ENCODE measurements at regions not wholly inside any gene's neighbourhood (a gene's known extent, or its start where the extent isn't known, plus 50 kb on each side); places are given as distances from the start of the nearest gene placed in this dataset.

DNA sequence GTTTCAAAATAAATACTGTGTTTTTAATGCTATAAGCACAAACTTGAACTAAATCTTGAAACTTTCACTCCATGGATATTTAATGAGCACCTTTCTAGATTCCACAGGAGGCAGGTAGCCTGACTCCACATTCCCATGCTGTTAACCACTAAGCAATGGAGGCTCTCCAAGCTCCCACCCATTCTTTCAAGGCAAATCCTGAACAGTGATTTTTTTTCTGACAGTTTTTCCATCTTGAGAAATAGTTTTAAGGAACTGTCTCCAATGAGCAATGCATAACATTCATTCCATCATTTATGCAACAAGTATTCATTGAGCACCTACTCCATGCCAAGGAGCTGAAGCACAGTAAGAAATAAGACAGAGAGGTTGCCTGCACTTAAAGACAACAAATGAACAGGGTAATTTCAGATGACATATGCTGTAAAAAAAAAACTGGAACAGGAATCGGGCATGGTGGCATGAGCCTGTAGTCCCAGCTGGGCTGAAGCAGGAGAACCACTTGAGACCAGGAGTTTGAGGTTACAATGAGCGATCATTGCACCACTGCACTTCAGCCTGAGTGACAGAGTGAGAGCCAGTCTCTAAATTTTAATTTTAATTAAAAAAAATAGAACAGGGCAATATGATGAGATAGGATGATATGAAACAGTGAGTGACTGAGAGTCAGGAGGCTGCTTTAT lies 102.3 kb upstream of the CPSF6 start:
- H3K27me3 ChIP-seq (ENCODE audit: control insufficient read depth, low read length), result no peaks in the 10 kb centered on the region
- TF ChIP-seq EZH2phosphoT487 (IDR thresholded peaks at IDR 0.05; ENCODE audit: borderline replicate concordance, low read length), result no peak

DNA sequence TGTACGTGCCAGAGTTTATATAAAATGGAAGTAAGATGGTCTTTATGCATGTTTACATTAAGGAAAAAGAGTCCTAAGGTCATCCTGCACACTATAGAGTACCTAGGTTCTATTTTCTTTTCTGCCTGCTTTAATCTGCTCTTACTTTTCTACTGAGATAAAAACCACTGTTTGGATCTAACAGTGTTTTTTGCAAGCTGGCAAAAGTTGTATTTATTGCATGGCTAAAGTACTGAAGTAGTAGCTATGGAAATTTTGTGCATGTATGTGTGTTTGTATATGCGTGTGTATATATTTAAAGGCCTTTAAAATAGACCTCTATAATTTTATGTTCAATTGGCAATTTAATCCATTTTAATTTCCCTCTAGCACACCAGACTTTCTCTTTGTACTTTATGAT lies 98.3 kb upstream of the CPSF6 start:
- H3K27me3 ChIP-seq (ENCODE audit: control insufficient read depth, low read length), result no peaks in the 10 kb centered on the region
- no peak overlapping the region for H3K4me2 ChIP-seq (ENCODE audit: low read length)
- H3K79me2 ChIP-seq (ENCODE audit: control insufficient read depth, low read length), result no peaks in the 10 kb centered on the region
- H3K9me2 ChIP-seq (replicated peaks; ENCODE audit: control insufficient read depth, low read length), result no peaks in the 10 kb centered on the region
- no peak overlapping the region for H3K27ac ChIP-seq (ENCODE audit: low read depth, low read length)
- no peaks in the 10 kb centered on the region for H4K20me1 ChIP-seq (ENCODE audit: control insufficient read depth, insufficient read depth, low read depth, low read length)
- H3K4me3 ChIP-seq (ENCODE audit: low read length), result no peak overlapping the region
- TF ChIP-seq, protein P1, sequence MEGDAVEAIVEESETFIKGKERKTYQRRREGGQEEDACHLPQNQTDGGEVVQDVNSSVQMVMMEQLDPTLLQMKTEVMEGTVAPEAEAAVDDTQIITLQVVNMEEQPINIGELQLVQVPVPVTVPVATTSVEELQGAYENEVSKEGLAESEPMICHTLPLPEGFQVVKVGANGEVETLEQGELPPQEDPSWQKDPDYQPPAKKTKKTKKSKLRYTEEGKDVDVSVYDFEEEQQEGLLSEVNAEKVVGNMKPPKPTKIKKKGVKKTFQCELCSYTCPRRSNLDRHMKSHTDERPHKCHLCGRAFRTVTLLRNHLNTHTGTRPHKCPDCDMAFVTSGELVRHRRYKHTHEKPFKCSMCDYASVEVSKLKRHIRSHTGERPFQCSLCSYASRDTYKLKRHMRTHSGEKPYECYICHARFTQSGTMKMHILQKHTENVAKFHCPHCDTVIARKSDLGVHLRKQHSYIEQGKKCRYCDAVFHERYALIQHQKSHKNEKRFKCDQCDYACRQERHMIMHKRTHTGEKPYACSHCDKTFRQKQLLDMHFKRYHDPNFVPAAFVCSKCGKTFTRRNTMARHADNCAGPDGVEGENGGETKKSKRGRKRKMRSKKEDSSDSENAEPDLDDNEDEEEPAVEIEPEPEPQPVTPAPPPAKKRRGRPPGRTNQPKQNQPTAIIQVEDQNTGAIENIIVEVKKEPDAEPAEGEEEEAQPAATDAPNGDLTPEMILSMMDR (IDR thresholded peaks at IDR 0.05; ENCODE audit: low read depth, low read length, poor library complexity, severe bottlenecking), result no peak
- no peak for TF ChIP-seq EZH2phosphoT487 (IDR thresholded peaks at IDR 0.05; ENCODE audit: borderline replicate concordance, low read length)
- H3F3A ChIP-seq (ENCODE audit: control insufficient read depth, insufficient read depth), result no peaks in the 10 kb centered on the region
- H3K9me3 ChIP-seq (ENCODE audit: control insufficient read depth, insufficient read depth, low read length), result peaks cover 8% of the 10 kb centered on the region
- no peaks in the 10 kb centered on the region for H3K36me3 ChIP-seq (ENCODE audit: control insufficient read depth, low read length)
- no peaks in the 10 kb centered on the region for H3K4me1 ChIP-seq (ENCODE audit: control insufficient read depth, low read length)

More for the DNA sequence above, 102.3 kb upstream of the CPSF6 start:
- Histone ChIP-seq H3K4me2 (ENCODE audit: low read length) (no peak overlapping the region), H3K4me1 (ENCODE audit: control insufficient read depth, low read length) (no peaks in the 10 kb centered on the region), H3K9me3 (ENCODE audit: control insufficient read depth, insufficient read depth, low read length) (peaks cover 8% of the 10 kb centered on the region), H3K36me3 (ENCODE audit: control insufficient read depth, low read length) (no peaks in the 10 kb centered on the region), H3K9me2 (replicated peaks; ENCODE audit: control insufficient read depth, low read length) (no peaks in the 10 kb centered on the region), H3K27ac (ENCODE audit: low read depth, low read length) (no peak overlapping the region), H3K79me2 (ENCODE audit: control insufficient read depth, low read length) (no peaks in the 10 kb centered on the region), H3F3A (ENCODE audit: control insufficient read depth, insufficient read depth) (no peaks in the 10 kb centered on the region), H3K4me3 (ENCODE audit: low read length) (no peak overlapping the region), H4K20me1 (ENCODE audit: control insufficient read depth, insufficient read depth, low read depth, low read length) (no peaks in the 10 kb centered on the region)

DNA sequence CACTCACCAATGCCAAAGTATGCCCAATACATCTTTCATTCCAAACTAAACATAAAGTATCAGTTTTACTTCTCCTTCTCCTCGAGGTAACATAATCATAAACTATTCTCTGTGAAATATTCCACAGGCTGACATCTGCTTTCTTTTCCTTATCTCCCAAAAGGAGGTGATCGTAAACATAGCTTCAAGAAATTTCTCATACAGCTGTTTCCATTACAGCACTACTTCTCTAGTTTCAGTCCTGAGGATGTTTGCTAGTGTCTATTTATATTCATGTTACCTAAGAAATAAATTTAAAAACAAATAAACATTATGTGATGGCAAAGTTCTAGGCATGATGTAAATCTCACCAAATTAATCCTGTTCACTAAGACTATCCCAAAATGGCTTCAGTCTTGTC lies 90.1 kb upstream of the CPSF6 start:
- H3K27ac ChIP-seq (ENCODE audit: low read depth, low read length), result no peak overlapping the region
- H3K79me2 ChIP-seq (ENCODE audit: control insufficient read depth, low read length), result no peaks in the 10 kb centered on the region
- H3K4me2 ChIP-seq (ENCODE audit: low read length), result no peak overlapping the region
- no peaks in the 10 kb centered on the region for H3F3A ChIP-seq (ENCODE audit: control insufficient read depth, insufficient read depth)
- no peaks in the 10 kb centered on the region for H3K27me3 ChIP-seq (ENCODE audit: control insufficient read depth, low read length)
- H3K9me3 ChIP-seq (ENCODE audit: control insufficient read depth, insufficient read depth, low read length), result no peaks in the 10 kb centered on the region
- H3K36me3 ChIP-seq (ENCODE audit: control insufficient read depth, low read length), result no peaks in the 10 kb centered on the region
- H3K4me3 ChIP-seq (ENCODE audit: low read length), result no peak overlapping the region
- H3K4me1 ChIP-seq (ENCODE audit: control insufficient read depth, low read length), result peaks cover 3% of the 10 kb centered on the region
- H3K9me2 ChIP-seq (replicated peaks; ENCODE audit: control insufficient read depth, low read length), result no peaks in the 10 kb centered on the region
- no peak for TF ChIP-seq EZH2phosphoT487 (IDR thresholded peaks at IDR 0.05; ENCODE audit: borderline replicate concordance, low read length)
- TF ChIP-seq, protein P1 (IDR thresholded peaks at IDR 0.05; ENCODE audit: low read depth, low read length, poor library complexity, severe bottlenecking), result no peak
- no peaks in the 10 kb centered on the region for H4K20me1 ChIP-seq (ENCODE audit: control insufficient read depth, insufficient read depth, low read depth, low read length)

DNA sequence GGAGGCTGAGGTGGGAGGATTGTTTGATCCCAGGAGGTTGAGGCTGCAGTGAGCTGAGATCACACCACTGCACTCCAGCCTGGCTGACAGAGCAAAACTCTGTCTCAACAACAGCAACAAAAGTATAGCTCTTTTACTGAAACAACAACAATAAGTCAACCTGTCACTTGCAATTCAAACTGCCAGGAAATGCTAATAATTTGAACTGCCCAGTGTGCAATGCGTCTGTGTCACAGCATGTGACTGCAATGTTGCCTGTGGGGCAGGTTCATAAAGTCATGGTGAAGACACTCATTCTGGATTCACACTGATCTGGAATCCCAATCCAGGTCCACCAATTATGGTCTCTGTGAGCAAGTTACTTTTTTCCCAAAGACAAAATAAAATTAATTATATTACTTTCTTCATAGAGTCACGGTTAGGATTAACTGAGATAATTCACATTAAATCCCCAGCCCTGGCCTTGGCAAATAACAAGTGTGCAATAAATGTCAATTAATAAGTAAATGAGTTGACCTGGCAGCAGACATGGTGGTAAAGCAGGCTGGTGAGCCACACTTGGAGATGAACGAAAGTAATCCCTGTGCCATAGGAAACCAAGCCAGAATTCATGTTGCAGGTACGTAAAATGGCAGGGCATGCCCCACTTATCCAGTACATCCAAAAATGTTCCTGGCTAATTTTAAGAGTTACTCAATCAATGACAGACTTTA lies 89.1 kb upstream of the CPSF6 start:
- peaks cover 11% of the 10 kb centered on the region for H3K4me1 ChIP-seq (ENCODE audit: control insufficient read depth, low read length)

More for the DNA sequence above, 89.1 kb upstream of the CPSF6 start:
- Histone ChIP-seq H3K9me3 (ENCODE audit: control insufficient read depth, insufficient read depth, low read length) (no peaks in the 10 kb centered on the region), H3K79me2 (ENCODE audit: control insufficient read depth, low read length) (no peaks in the 10 kb centered on the region), H3K27ac (ENCODE audit: low read depth, low read length) (no peak overlapping the region), H3K4me3 (ENCODE audit: low read length) (no peak overlapping the region), H3K9me2 (replicated peaks; ENCODE audit: control insufficient read depth, low read length) (no peaks in the 10 kb centered on the region), H3K36me3 (ENCODE audit: control insufficient read depth, low read length) (no peaks in the 10 kb centered on the region), H3K27me3 (ENCODE audit: control insufficient read depth, low read length) (no peaks in the 10 kb centered on the region), H4K20me1 (ENCODE audit: control insufficient read depth, insufficient read depth, low read depth, low read length) (no peaks in the 10 kb centered on the region), H3K4me2 (ENCODE audit: low read length) (no peak overlapping the region), H3F3A (ENCODE audit: control insufficient read depth, insufficient read depth) (no peaks in the 10 kb centered on the region)
- no peak for TF ChIP-seq EZH2phosphoT487 (IDR thresholded peaks at IDR 0.05; ENCODE audit: borderline replicate concordance, low read length)
- TF ChIP-seq, protein P1 (IDR thresholded peaks at IDR 0.05; ENCODE audit: low read depth, low read length, poor library complexity, severe bottlenecking), result no peak

Measured in DOHH2 (cell line).